CD4-positive, alpha-beta T cell treated with Interleukin-17A for 1 hour (primary cell): ENCODE measurements at regions not wholly inside any gene's neighbourhood (a gene's known extent, or its start where the extent isn't known, plus 50 kb on each side); places are given as distances from the start of the nearest gene placed in this dataset.
A peak's percentile ranks its signal among the peaks of the same experiment; 100 is the strongest.

Source experiments
- DNase-seq: peaks from one replicate; pipeline ENCODE4 v3.0.0-alpha.2; 2020

DNA sequence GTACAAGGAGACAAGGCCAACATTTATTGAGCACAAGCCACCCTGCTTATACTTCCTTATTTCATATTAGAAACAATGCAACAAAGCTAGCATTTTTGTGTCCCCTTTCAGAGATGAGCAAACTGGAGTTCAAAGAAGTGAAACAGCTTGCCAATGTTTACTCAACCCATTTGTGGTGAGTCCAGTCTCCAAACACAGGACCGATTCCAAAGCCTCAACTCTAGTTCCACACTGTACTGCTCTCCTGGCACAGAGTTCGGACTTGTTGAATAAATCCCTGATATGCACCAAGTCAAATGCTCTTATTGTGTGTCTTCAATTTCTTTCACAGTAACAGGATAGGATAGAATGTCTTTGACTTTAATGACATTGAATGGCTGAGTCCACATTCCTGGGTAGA lies 604.8 kb upstream of the BRINP1 start:
- DNase-seq, result no peak

- DNase-seq, result peak; percentile 29
These were observed 599.8 kb upstream of the BRINP1 start for GRCh38 chr9:119968836-119969707.

DNA sequence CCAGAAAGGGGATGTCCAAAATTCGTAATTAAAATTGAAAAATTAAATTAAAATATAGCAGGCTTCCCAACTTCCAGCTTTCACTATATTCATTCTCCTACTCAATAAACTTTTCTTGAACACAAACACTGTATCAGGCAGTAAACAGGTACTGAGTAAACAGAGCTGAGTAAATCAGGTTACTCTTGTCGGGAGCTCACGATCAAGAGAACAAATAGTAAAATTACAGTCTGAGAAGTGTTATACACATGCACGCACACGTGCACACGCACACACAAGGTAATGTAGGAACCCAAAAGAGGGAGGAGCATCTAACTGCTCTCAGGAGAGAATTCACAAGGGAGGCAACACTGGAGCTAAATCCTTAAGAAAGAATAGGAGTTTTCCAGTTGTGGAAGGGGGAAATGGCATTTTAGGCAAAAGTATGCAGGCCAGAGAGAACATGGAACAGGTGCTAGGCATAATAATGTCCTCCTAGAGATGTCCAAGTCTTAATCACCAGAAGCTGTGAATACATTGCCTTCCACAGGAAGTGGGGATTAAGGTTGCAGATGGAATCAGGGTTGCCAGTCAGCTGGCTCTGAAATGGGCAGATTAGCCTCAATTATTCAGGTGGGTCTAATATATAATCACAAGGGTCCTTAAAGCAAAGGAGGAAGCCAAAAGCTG lies 598.8 kb upstream of the BRINP1 start:
- no peak for DNase-seq

DNA sequence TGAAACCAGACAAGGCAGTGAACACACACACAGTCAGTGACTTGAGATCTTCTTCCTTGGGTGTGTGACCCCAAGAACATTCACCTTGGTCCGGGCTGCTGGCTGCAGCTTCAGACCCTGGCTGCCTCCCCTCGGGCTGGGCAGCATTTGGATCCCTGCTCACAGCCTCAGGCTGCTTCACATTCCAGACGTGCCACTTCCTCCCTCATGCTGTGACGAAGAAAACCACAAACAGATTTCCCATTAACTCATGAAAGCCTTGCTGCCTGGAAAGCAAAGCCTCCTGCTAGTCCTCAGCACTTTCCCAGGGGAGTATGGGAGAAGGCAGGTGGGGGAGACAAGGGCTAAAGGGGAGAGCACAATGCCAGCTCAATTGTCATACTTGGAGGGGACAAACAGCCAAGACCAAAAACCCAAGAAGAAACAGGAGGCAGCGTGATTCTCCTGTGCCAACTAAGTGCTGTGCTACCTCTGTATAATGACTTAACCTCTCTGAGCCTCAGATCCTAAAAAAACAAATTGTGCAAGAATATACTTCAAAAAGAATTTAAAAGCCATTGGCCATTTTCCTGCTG lies 594.6 kb upstream of the BRINP1 start:
- no peak for DNase-seq

DNA sequence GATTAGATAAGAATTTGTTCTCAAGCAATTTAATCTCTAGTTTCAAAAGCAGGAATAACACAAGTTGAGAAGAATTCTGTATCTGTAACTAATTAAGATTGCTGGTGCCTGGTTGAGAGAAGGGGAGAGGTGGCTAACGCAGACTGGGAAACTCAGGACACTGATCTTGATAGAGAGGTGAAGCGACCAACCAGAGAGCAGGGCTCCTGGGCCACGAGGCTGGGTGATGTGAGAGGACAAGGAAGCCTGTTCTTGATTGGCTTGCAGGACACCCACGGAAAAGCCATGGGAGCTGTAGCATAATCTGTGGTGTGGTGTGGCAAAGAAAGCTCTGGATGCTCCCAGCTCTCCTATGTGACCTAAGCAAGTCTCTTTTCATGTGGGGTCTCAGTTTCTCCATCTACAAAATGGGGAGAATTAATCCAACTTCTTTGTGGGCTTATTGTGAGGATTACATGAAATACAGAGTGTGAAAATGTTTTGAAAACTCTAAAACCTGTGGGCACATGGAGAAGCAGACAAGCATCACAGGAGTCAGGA lies 594.1 kb upstream of the BRINP1 start:
- DNase-seq, result no peak

GRCh38 chr9:119961774-119962424 lies 592.7 kb upstream of the BRINP1 start:
- DNase-seq, result no peak

DNA sequence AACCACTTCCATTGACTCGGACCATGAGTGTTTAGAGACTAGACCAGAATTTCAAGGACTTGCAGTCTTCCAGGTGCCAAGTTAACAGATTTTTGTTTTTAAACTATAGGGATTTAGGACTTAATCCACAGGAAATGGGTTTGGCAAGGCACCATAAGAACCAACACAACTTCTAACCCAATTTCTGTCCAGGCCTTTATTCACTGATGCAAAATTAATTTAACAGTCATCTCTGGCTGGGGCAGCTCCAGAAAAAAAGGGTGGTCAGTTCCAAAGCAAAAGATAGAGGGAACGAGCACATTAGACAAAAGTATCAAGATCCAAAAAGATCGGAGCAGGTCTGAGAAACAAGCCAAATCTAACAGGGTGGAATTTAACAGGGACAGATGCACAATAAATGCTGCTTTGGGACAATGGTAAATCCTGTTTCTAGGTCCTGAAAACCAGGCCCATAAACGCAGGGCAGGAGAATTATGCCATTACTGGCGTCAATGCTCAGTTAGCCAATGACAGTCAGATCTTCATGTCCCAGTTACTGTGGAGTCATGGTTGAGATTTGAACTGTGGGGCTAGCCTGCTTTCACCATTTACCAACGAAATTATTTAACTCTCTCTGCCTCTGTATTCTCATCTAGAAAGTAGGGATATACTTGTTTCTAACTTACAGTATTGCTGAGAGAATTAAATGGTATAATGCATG lies 590.8 kb upstream of the BRINP1 start:
- DNase-seq, result no peak

DNA sequence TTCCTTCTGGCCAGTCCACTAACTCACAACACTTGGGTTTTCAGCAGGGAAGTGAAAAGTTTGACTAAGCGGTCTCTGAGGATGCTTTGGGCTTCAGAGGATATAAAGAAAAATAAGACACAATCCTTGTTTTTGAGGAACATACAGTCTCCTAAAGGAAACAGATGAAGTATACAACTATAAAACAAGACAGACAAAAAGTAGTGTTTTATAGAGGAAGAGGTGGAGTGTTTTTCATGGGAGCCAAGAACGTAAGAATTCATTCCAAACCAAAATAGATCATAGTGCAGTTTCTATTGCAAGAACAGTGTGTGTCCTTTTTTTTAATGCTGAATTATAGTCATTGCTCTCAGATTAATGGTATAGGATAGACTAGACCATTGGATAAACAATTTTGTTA lies 586.9 kb upstream of the BRINP1 start:
- no peak for DNase-seq

DNA sequence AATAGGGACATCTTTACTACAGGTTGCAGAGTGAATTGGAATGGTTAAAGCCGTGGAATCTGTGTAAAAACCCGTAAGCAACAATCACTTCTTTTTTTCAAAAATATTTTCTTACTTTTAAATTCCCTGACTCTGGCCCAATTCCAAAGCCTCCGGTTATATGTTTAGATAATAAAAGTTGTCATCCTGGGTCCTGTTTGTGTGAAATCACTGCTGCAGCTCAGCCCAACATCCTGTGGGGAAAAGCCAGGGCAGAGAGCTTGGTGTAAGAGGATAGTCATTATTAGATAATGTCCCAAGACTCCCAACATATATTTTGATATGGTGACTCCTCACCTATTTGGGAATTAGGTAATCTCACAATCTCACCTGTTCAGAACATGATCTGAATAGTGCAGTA lies 586.0 kb upstream of the BRINP1 start:
- no peak for DNase-seq

DNA sequence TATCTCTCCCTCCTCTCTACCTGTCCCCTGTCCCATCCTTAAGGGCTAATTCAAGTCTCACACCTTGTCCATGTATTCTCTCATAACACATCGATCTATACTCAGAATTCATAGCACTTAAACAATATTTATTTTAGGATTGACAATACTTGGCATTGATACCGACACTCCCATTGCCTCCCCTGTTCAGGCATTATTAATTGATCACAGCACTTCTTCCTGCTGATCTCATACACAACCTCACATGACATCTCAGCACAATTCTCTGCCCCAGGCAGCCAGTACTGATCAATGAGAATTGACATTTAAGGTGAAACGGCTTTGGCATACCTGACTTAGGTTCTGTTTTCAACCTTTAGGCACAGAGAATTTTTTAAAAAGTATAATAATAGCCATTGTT lies 582.4 kb upstream of the BRINP1 start:
- DNase-seq, result no peak

DNA sequence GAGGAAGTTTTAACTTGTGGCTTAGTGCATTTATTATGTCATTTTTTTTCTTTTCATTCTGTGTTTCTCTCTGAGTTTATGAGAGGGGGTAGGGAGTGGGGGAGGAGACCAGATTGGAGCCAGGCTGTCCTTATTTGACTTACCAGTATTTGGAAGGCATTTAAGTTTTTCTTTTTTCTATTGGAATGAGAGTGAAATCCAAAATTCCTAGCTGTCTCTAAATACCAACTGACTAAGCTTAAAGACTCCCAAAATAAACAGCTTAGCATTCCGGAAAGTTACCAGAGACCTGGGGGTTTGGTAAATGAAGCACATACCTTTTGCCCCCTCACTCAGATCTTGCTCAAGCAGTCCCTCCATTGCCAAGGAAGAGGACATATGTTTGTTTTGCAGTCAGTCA lies 581.9 kb upstream of the BRINP1 start:
- DNase-seq, result no peak

DNA sequence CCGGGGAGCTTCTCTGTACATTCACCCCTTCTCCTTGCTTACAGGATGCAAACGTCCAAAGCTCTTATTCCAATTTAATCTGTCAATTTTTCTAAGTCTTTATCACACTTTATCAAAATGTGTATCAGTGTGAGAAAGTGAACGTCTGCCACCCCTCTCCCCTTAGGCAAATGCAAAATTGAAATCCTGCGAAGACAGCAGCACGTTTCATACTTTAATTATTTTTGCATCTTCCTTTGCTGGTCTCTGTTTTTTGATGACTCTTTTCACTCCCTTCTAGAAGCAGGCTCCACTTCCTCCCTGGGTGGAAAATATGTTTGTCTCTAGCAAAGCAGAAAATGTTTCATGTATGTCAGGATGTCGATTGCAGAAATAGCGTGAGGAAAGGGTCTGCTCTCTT lies 576.5 kb upstream of the BRINP1 start:
- no peak for DNase-seq

- no peak for DNase-seq
These were observed 571.9 kb upstream of the BRINP1 start for GRCh38 chr9:119941091-119941490.

GRCh38 chr9:119938871-119939270 lies 569.6 kb upstream of the BRINP1 start:
- no peak for DNase-seq

GRCh38 chr9:119934497-119934896 lies 565.3 kb upstream of the BRINP1 start:
- DNase-seq, result no peak

DNA sequence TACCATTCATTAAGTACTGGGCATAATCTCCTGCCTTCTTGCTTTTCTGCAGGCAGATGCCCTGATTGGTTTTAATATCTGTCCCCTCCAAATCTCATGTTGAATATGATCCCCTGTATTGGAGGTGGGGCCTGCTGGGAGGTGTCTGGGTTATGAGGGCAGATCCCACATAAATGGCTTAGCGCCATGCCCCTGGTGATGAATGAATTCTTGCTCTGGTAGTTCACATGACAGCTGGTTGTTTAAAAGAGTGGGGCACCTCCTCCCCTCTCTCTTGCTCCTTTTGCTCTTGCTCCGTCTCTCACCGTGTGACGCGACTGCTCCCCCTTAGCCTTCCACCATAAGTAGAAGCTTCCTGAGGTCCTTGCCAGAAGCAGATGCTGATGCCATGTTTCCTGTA lies 564.0 kb upstream of the BRINP1 start:
- no peak for DNase-seq

- DNase-seq, result no peak
These were observed 555.5 kb upstream of the BRINP1 start for GRCh38 chr9:119924736-119925135.

DNA sequence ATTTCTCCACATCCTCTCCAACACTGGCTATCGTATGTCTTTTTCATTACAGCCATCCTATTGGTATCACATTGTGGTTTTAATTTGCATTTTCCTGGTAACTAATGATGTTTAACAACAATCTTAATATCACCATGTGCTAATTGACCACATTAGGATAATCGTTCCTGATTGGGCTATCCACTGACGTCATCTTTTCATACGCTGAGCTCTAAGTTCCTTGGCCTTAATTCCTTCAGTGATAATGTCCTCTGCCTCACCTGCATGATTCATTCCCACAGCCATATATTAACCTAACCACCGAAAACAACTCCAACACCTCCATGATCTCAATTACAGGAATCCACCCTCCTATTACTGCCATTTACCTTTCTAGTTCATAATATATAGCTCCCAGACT lies 547.9 kb upstream of the BRINP1 start:
- DNase-seq, result no peak

DNA sequence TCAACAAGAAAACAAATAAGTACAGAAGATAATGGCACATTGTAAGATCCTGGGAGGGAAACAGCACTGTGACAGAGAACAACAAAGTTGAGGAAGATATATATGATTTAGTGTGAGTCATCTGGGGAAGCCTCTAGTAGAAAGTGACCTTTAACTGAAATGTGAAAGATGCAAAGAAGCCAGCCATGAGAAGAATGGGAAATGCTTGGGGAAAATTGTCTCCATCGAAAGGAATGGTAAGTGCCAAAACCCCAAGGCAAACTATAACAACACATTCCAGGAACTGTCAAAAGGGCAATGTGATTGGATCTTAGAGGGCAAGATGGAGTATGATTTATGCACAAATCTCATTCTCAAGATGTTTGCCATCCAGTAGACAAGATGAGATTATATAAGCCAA lies 537.8 kb upstream of the BRINP1 start:
- no peak for DNase-seq

DNA sequence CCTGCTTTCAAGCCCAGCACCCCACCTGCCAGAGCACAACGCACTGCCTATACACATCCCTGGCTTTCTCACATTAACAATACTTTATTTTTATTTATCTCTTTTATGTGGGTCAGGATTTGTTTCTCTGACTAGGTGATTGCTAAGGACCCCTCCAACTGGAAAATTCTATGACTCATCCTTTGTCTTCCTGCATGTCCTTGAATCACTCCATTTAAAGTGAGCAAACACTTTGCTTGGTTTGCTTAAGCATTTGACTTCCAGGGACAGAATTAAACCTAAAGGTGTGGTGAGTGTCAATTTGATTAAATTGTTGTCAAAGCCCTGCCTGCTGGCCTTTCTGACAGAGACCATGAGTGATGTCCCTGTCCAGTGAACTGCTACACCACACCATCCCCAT lies 536.5 kb upstream of the BRINP1 start:
- no peak for DNase-seq

- DNase-seq, result no peak
These were observed 534.6 kb upstream of the BRINP1 start for GRCh38 chr9:119903851-119904250.

DNA sequence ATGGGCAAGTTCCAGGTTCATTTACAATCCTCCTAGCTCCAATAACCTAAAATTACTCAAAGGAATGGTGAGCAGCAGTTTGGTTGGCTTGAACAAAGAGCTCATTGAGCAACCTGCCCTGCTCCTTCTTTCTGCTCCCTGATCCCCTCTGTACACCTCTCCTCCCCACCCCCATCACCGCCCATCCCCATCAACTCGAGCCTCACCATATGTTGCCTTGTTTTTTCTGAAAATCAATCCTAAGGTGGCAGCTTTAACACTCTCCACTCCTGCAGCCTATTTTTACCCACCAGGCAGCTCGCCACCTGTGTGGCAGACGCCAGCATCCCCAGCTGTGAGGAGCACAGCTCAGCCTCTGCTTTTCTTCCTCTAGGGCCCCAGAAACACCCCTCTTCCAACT lies 533.4 kb upstream of the BRINP1 start:
- DNase-seq, result no peak

DNA sequence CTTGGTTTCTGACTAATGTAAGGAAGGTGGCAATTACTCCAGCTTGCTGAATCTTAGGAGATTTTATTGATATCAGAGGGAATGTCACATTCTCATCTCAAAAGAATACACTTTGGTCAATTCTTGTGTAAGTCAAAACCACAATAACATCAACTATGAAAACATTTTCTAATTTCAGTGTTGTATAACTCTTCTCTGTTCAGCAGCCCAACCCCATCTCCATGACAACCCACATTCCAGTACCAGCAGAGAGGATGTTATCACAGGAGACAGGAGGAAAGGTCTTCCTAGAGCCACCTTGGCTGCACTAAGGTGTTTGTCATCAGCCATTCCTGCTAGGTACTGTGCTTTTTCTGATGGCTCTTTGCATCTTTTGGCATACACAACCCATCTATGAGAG lies 529.1 kb upstream of the BRINP1 start:
- DNase-seq, result no peak
